Stimulated activated CD4-positive, alpha-beta T cell treated with anti-CD3 and anti-CD28 coated beads, Interleukin-15, amount 100 ng/mL, for 24 hours (primary cell): ENCODE measurements at regions not wholly inside any gene's neighbourhood (a gene's known extent, or its start where the extent isn't known, plus 50 kb on each side); places are given as distances from the start of the nearest gene placed in this dataset.
A peak's percentile ranks its signal among the peaks of the same experiment; 100 is the strongest.

Source experiments
- DNase-seq: peaks from one replicate; pipeline ENCODE4 v3.0.0-alpha.2; 2020

DNA sequence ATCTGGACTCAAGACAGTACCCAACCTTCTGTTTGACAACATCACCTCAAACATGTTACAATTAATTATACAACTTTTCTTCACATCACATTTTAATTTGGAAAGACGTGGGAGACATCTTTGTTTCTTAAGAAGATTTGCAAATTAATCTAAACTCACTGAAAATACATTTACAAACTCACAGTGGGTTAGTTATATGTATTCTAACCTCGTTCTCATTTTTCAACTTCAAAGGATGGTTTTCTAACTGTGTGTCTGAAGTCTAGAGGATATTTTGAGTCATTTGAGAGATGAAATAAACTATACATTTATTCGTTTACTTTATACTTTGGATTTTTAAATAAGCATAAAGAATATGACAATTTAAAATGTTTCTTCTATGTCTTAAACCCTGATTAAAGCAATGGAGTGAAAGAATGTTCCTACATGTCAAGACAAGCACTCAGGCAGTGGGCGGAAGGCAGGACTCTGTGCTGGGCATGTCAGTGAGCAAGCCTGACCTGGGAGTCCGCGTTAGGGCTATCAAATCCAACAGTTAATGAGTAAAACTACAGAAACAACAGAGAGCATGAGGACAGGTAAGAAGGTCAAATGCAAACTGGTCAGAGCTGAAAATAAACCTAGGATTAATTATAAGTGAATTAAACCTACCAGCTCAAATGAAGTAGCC is 76.5 kb upstream of the CTTNBP2NL start:
- DNase-seq, result no peak

DNA sequence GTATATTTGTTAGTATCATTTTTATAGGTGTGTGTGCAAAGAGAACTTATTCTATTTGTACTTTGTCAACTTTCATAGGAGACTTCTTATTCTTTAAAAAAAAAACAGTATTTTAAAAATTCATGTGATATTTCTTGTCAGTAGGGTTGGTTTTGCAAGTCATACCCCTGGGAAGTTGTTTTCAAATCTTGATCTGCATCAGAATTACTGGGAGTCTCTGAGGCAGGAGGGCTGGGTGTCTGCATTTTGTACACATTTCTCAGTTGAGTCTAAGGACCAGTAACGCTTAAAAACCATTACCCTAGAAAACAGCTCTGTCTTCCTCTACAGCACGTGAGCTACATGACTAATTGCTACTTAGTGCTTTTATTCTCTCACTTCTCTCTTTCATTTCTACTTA is 76.0 kb upstream of the CTTNBP2NL start:
- DNase-seq, result no peak

DNA sequence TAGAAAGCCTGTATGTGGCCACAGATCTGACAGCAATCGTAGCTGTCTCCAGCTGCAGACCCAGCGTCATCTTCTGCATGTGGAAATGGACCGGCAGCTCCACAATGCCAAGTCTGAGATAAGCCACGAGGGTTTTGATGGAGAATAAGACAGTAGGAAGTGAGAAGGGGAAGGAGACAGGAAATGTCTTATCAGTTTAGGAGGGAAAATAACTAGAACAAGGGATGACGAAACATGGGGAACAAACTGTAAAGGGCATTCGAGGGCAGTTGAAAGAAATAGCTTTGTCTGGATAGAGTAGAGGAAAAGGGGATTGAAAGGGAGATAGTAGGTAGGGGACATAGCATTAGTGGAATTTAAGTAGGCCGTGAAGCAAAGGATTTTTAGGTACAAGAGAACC is 74.0 kb upstream of the CTTNBP2NL start:
- no peak for DNase-seq

DNA sequence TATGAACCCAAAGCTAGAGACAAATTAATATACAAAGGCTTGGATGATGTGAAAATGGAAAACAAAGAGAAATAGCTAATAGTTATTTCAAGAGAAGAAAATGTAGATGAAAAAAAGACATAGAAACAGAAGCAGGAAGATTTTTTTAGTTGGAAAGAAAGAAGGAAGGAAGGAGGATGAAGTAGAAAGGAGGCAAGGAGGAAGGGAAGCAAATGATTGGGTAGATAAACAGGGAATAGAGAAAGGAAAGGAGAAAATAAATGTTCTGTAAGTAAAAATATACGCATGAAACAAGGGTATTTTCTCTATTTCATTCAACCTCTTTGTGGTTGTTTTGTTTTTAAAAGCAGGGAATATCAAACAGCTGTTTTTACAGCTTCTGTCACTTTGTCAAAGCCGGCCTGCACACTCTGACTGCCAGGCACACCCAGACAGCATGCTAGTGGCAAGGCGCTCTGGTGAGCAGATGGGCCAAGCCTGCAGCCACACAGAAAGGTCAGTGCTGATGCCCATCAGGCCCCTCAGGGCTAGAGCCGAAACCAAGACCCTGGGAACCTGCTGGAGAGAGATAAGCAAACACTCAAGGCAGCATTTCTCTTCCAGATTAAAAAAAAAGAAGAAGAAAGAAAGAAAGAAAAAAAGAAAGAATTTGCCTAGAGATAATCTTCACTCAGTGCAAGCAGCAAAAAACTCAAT is 72.9 kb upstream of the CTTNBP2NL start:
- DNase-seq, result no peak

DNA sequence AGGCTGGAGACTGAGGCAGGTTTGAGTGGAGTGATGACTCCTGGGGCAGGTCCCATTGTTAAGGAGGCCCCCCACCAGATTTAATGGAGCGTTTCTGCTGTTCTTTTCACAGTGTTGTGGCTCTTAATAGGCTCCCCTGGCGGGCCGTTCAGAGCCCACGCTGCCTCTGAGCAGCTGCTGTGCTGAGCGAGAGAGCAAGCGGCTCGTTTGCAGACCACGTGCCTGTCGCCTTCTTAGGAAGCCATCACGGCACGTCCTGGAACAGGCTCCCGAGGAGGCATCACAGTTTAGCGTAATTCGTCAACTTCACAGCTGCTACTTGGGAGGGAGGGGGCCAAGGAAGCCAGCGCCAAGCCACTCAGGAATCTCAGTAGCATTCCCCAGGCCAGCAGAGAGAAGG is 70.5 kb upstream of the CTTNBP2NL start:
- no peak for DNase-seq

DNA sequence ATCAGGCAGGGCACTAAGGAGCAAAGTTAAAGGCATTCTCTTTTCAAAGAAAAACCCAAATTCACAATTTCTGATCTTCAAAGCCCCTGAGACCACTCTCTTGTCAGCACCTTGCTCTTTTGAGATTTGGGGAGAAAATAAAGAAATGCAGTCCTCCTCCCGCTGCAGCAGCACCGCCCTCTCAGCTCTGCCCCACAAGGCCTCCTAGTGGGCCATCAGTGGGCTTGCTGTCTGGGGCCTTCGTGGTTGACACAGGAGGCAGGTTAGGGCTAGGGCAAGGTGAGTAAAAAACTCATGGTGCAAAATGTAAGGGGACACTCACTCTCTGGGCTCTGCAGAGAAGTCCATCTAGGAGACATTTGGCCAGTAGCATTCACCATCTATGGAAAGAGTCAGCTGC is 67.4 kb upstream of the CTTNBP2NL start:
- DNase-seq, result no peak

DNA sequence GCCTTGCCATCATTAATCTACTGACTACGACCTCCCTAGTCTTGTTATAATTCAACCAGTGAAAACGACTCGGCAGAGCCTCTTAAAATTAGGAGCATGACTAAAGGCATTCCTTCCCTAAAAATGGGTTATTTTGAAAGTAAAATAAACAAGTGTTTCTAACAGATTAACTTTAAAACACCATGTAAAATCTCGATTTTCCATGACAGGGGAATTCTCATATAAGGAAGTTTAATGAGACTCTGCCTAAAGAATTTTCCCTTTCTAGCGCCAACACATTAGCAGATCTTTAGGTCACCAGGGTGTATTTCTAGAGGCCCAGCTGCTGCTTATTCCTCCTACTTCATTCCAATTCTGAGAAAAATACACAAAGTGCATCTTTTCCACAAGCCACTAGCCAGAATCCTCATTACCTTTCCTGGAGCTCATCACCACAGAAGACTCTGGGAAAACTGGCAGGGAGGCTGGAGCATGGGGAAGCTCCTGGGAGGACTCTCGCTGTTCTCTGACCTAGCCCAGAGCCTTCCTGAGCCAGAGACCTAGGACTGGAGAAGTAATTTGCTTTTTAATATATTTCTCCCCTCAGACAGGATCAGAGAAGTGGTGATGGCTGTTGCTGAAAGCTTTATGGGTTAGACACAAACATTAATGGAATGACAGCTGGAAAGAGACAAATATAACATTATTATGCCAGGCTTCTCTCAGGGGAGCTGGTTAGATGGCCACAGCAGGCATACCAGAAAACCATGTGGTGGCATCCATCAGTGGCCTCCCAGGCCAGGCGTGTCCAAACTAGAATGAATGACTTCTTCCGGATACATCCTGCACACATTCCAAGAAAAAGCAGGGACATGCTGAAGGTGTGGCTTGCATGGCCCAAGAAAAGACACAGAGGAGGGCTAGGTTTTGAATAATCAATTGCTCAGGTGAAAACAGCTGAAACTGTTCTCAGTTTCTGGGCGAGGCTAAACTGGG is 63.6 kb upstream of the CTTNBP2NL start:
- DNase-seq, result no peak

DNA sequence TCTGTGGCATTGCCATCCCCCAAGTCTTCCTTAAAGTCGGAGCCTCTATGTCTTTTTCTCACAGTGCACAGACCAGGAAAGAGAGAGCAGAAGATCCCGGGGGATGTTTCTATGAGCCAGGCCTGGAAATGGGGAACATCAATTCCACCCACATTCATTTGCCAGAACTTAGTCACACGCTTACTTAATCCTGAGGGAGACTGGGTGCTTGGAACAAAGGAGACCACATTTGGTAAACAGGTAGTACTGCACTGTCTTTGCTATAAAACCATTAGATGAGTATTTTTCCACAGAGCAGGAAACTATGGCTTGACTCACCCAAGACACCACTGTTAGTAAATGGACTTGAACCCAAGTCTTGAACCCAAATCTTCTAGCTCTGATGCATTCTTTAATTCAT is 60.7 kb upstream of the CTTNBP2NL start:
- no peak for DNase-seq

DNA sequence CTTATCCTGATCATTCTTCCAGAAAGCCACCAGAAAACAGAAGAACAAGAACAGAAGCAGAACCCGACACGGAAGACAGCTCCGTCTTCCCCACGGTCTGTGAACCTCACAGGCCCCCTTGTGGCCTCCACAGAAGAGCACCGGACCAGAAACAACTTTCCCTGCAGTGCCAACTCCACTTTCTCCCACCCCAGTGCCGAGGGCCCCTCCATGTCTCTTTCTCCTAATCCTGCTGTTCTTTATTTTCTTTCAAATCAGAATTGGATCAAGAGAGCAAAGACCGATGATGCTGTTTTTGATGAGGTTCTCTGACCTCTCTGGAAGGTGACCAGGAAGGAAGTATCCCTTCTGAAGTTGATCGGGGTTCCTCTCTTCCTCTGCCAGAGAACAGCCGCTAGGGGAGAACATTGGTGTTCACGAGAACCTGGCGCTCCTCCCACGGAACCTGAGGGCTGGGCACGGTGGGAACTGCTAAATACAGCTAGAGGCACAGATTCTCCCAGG is 58.9 kb upstream of the CTTNBP2NL start:
- DNase-seq, result peak; percentile 31

DNA sequence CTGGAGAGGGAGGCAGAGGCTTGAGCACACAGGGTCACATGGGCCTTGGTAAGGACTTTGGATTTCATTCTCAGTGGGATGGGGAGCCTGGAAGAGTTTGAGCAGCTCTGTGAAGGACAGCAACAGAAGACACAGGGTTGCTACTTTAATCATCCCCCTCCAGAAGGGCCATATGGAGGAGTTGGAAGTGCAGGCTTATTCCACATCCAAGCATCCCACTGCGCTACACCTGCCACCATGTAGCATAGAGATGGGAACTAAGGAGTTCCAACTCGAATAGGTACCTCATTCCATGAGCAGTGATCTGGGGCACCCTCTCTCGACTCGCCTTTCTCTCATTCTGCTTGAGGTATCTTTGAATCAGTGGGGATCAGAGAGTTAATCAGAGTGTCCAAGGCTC is 54.0 kb upstream of the CTTNBP2NL start:
- no peak for DNase-seq

DNA sequence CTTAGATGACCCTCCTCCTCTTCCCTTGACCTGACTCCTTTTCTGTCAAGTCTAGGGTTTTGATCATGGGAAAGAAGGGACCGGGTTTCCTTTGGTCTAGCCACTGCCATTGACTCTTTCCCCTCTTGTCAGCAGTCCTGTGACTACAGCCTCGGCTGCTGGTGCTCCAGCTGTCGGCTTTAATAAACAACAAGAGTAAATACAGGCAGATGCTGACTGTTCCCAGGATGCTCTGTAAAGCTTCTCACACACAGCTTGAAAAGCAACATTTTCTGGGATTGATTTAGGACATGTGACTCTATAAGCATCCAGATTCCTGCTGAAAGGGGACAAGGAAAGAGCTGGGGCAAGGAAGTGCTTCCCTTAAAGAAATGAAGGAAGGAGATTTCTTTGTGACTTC is 53.5 kb upstream of the CTTNBP2NL start:
- DNase-seq, result no peak

DNA sequence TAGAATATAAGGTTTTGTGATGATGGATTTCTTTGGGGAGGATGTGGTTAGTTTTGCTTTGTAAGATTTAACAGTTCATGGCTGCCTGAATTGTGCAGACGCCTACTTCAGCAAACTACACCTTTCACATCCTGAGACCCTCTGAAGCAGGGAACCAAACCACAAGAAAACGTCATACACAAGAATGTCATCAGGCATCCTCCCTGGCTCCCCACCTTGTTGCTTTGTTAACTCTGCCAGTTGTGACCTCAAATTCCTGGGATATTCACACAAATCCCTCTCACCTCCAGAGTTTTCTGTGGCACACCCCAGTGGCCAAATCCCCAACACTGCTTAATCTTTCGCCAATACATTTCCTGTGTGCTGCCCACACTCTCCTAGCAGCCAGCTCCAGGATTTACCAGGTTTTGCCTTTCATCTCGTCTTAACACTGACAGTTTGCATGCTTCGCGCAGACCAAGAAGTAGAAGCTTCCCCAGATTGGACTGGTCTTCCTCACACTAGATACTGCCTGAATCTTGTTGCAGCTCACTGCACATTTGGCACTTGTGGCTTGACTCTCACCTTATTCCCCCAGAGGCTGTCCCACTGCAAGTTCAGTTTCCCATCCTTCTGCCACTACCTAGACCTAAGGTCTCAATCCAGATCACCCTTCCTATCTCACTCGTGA is 51.1 kb upstream of the CTTNBP2NL start:
- DNase-seq, result no peak
